HS-5 (cell line): ENCODE measurements at regions not wholly inside any gene's neighbourhood (a gene's known extent, or its start where the extent isn't known, plus 50 kb on each side); places are given as distances from the start of the nearest gene placed in this dataset.
"Not testable (repeated sequence)": the region's sequence is repeated elsewhere in the genome, so short reads cannot be mapped to it uniquely, and the experiment has no call there.

Experiments used
- DNase-seq: peaks from one replicate; pipeline ENCODE4 v3.0.0-alpha.2; 2012; ENCODE audit warnings: low read depth

DNA sequence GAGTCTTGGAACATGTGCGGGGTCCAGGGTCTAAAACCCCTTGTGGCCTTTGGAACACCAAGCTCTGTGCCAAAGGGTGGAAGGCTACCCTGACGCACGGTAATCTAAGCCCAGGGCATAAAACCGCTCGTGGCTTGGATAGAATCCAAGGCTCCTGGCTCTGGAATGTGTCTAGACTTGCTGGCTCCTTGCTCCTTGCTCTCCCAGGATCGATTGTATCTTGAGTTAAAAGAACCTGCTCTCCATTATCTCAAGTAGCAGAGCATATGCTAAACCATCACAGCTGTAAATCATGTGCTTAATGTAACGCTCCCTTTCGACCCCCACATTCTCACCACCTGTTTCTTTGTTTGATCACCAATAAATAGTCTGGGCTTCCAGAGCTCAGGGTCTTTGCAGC is 50.3 kb downstream of the TLCD4 start:
- DNase-seq: not testable (repeated sequence)

DNA sequence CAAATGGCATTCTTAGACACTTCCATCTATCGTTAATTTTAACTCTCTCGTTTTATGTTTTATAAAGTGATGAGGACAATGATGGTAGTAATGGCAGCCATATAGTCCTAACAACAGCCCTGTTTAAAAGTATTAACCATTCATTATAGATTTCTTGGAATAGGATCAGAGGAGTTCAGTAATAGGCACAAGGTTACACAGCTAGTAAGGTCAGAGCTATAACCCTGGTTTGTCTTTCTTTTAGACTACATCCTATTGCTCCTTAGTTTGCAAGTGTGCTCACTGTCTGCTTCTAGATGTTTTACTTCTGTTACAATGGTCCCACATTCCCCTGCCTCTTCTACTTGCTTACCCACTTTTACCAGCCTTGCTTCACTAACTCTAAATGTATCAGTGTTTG is 50.9 kb downstream of the TLCD4 start:
- DNase-seq: no peak

DNA sequence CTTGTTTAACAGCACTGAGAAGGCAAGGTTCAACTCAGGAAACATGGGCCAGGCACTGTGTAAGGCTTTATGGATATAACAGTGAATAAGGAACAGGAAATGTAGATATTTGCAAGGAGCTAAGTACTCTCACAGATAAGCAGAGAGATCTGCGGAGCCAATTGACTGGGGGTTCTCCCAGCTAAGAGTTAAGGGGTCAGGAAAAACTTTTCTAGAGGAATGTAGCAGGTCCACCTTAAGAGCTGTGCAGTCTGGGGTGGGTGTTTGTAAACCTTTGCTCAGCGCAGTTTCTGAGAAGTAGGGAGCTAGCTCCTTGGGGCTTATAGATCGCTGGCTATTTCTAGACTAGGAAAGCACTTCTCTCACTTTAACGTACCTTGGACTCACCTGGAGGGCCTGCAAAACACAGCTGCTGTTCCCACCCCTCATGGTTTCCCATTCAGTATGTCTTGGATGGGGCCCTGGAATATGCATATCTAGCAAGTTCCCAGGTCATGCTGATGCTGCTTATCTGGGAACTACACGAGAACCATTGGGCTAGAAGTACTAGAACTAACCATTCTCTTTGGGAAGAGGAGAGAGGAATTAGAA is 51.7 kb downstream of the TLCD4 start:
- DNase-seq: no peak

DNA sequence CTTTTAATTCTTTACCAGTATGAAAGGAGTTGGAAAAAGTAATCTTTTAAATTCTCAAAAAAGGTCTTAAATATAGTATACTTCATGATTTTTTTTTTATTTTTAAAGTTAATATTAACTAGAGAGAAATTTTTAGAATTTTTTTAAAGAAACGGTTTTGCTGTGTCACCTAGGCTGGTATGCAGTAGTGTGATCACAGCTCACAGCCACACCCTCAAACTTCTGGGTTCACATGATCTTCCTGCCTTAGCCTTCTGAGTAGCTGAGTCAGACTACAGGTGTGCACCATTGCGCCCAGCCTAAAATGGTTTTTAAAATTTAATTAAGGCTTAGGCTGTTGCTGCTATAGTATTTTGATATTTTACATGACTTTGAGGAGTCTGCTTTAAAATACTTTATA is 52.4 kb downstream of the TLCD4 start:
- DNase-seq: peak; percentile 6

DNA sequence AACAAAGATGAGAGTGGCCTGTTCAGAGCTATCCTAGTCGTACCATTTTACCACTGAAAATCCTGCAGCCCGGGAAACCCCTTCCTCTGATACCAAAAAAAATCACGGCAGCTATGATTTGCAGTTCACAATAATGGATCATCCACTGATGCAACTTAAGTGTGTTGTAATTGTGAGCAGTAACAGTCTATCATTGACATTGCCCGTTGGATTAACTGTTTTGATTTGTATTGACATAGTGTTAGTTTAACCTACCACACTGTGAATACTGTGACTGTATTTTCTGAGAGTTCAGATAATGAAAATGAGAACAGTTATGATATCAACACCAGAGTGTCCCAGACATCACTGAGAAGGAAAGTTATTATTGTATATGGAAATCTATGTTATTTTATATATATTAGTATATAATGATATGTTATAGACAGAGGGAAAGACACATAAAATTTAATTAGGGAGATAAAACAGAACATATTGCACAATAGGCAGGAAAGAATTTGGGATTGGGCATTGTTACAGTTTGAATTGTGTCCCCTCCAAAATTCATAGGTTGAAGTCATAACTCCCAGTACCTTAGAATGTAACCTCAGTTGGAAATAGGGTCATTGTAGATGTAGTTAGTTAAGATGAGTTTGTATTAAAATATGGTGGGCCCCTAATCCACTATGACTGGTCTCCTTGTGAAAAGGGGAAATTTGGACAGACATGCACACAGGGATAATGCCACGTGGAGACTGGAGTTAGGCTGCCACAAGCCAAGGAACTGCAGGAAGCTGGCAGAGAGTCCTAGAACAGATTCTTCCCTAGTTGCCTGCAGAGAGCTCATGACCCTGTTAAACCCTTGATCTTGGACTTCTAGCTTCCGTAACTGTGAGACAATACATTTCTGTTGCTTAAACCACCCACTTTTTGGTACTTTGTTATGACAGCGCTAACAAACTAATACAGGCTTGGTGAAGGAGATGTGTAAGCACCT is 54.4 kb downstream of the TLCD4 start:
- DNase-seq: no peak

DNA sequence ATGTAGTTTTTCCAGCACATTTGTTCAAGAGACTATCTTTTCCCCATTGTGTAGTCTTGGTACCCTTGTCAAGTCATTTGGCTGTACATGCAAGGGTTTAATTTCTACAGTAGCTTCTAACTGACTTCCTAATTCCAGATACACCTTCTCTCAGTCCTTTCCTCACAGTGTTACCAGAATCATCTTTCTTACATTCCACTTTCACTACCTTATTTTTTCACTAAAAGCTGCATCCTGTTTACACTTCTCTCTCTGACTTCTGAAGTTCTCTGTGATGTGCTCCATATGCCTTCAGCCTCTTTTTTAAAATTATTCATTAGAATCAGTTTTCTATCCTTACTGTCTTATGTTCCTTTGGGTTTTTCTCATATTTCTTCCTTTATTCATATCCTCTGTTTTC is 57.1 kb upstream of the RWDD3 start:
- DNase-seq: no peak

DNA sequence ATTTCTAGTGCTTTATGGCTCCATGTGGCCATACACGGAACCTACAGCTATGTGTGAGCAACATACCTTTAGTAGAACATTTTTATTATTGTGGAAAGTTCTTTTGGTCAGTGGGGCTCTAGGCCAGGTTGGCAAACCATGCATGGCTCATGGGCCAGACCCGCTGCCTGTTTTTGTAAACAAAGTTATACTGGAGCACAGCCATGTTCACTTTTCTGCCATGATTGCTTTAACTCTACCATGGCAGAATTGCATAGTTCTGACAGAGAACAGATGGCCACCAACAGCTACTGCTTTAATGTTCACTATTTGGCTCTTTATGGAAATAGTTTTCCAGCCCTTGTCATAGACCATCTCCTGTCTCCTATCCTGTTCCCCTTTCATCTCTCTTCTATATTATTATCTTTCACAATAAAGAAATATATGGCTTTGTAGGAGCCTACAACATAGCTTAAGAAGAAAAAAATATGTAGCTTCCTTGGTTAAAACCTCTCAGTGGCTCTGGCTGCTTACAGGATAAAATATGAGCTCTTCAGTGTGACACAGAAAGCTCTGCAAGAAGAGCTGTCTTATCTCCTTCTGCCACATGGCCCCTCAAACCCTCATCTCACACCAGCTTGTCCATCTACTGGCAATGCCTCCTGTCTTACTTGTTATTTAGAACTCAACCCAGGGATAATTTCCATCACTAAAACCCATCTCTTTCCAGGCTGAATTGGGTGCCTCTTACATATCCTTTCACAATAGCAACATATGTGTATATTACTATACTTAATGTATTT is 54.6 kb upstream of the RWDD3 start:
- no peak for DNase-seq

DNA sequence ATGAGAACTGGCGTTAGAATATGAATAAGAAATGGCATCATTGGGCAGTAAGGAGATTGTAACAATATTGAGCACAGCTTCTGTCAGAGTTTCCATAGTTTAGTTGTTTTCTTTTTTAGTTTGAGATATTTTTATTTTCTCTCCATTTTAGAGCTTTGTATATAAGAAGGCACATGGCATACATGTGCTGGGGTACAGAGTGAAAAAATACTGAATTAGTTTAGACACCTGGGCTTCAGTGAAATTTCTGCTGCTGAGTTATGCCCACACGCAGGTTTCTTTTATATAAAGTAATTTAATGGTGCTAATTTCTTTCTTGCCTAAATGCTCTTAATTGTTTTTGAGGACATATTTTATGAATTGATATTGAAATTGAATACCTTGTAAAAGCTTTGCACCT is 53.6 kb upstream of the RWDD3 start:
- no peak for DNase-seq

DNA sequence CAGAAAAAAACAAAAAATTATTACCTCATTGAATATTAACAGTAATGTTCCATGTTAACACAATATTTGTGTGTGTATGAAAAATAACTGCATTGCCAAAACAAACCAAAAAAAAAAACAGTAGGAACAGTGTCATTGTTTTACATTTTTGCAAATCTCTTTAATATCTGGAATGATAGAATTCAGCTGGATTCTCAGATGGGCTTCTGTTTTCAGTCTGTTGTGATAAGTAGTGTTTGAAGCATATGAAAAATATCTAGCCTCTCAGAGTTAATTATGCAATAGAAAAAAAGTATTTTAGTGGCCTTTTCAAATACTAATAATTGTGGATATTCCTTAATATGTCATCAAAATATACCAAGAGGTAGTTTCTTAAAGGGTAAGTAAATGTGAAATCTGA is 52.9 kb upstream of the RWDD3 start:
- no peak for DNase-seq

DNA sequence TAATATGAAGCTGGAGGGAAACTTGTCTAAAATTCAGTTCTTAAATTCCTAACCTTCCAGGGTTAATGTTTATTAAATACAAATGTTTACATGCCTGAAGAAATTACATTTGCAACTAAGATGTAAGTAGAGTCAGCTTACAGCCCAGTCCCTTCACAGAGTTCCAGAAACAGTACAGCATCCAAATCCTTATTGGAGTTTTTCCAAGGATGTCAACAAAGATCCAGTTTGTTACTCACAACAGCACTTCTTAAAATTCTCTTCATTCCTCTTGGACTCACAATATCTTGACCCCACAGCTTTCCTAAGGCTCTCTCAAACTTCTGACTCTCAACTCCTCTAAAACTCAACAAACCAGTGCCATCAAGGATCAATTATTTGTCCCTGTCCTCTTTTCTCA is 50.1 kb upstream of the RWDD3 start:
- DNase-seq: no peak
